CD14-positive monocyte (primary cell): ENCODE measurements at regions not wholly inside any gene's neighbourhood (a gene's known extent, or its start where the extent isn't known, plus 50 kb on each side); places are given as distances from the start of the nearest gene placed in this dataset.

ENCODE experiments used
- DNase-seq, 3 donors: peaks; one replicate each; pipeline ENCODE4 v3.0.0-alpha.2; 2011 to 2022
- H2AFZ ChIP-seq: 2 replicates; pipeline ENCODE4 v1.6.0; 2012; ENCODE audit warnings: mild to moderate bottlenecking, low read depth, low read length, inconsistent platforms; ENCODE audit not compliant: insufficient read depth, poor library complexity, severe bottlenecking
- H3K27ac ChIP-seq, 2 donors: 1 replicate in 1 of 2; 2 replicates in 1 of 2; pipeline ENCODE4 v1.5.1; 2012 to 2013; ENCODE audit warnings: low read length in 2 of 2, control low read depth in 1 of 2, inconsistent platforms in 1 of 2, low read depth in 1 of 2, mild to moderate bottlenecking in 1 of 2
- H3K27me3 ChIP-seq, 2 donors: one replicate each; pipeline versions ENCODE4 v1.6.0 to v1.6.1; 2011 to 2013; ENCODE audit warnings: low read length in 2 of 2; ENCODE audit not compliant: control insufficient read depth in 2 of 2, insufficient read depth in 2 of 2
- H3K36me3 ChIP-seq, 2 donors: replicated peaks in 1 of 2; 1 replicate in 1 of 2; 2 replicates in 1 of 2; pipeline versions ENCODE4 v1.5.1 to v1.6.1; 2012 to 2013; ENCODE audit warnings: low read length in 2 of 2, control low read depth in 1 of 2, inconsistent platforms in 1 of 2, mild to moderate bottlenecking in 1 of 2; ENCODE audit not compliant: insufficient read depth in 2 of 2, control insufficient read depth in 1 of 2
- H3K4me1 ChIP-seq, 2 donors: 1 replicate in 1 of 2; 2 replicates in 1 of 2; pipeline versions ENCODE4 v1.5.1 to v1.6.1; 2012 to 2013; ENCODE audit warnings: low read length in 2 of 2, control low read depth in 1 of 2, inconsistent platforms in 1 of 2, mild to moderate bottlenecking in 1 of 2, moderate library complexity in 1 of 2; ENCODE audit not compliant: insufficient read depth in 2 of 2, control insufficient read depth in 1 of 2
- H3K4me2 ChIP-seq: replicated peaks from 2 replicates; pipeline ENCODE3; 2012; ENCODE audit warnings: low read length, moderate library complexity, mild to moderate bottlenecking; ENCODE audit not compliant: poor library complexity, severe bottlenecking; ENCODE audit errors: extremely low read depth
- H3K4me3 ChIP-seq, 3 experiments: fragments of 200-600 bp in 1 of 3; sonication (generic) in 1 of 3; replicated peaks in 1 of 3; 1 replicate in 2 of 3; 2 replicates in 1 of 3; pipeline ENCODE4 v1.5.1; 2011 to 2013; ENCODE audit warnings: low read length in 3 of 3, mild to moderate bottlenecking in 3 of 3, control low read depth in 2 of 3, low read depth in 2 of 3, inconsistent platforms in 1 of 3, moderate library complexity in 1 of 3
- H3K79me2 ChIP-seq: 2 replicates; pipeline ENCODE4 v1.6.0; 2012; ENCODE audit warnings: mild to moderate bottlenecking, control low read depth, inconsistent platforms, low read length, moderate library complexity; ENCODE audit not compliant: insufficient read depth
- H3K9ac ChIP-seq: 2 replicates; pipeline ENCODE4 v1.6.0; 2017; ENCODE audit warnings: low read length, mild to moderate bottlenecking; ENCODE audit not compliant: insufficient read depth, poor library complexity, severe bottlenecking
- H3K9me3 ChIP-seq, 2 donors: replicated peaks in 1 of 2; 1 replicate in 1 of 2; 2 replicates in 1 of 2; pipeline versions ENCODE4 v1.5.1 to v1.6.1; 2012 to 2013; ENCODE audit warnings: low read length in 2 of 2, control low read depth in 1 of 2; ENCODE audit not compliant: control insufficient read depth in 1 of 2, insufficient read depth in 1 of 2
- H4K20me1 ChIP-seq: 2 replicates; pipeline ENCODE4 v1.6.0; 2012; ENCODE audit warnings: mild to moderate bottlenecking, low read length, control low read depth, moderate library complexity; ENCODE audit not compliant: insufficient read depth
- H3K27ac Mint-ChIP-seq, 7 donors: one replicate each; pipeline ENCODE4 v1.8.0; 2020; ENCODE audit warnings: mild to moderate bottlenecking in 7 of 7, mixed read lengths in 7 of 7, moderate library complexity in 6 of 7, inconsistent platforms in 2 of 7
- H3K27me3 Mint-ChIP-seq, 3 donors: one replicate each; pipeline ENCODE4 v1.8.0; 2021 to 2022; ENCODE audit warnings: low read depth in 3 of 3, mild to moderate bottlenecking in 3 of 3, mixed read lengths in 3 of 3, moderate library complexity in 3 of 3, inconsistent platforms in 1 of 3
- H3K36me3 Mint-ChIP-seq, 2 donors: one replicate each; pipeline ENCODE4 v1.8.0; 2020; ENCODE audit warnings: mixed read lengths in 2 of 2, inconsistent platforms in 1 of 2, mild to moderate bottlenecking in 1 of 2
- H3K4me1 Mint-ChIP-seq: one replicate; pipeline ENCODE4 v1.8.0; 2020; ENCODE audit warnings: mild to moderate bottlenecking, mixed read lengths
- H3K4me3 Mint-ChIP-seq, 2 donors: one replicate each; pipeline ENCODE4 v1.8.0; 2020; ENCODE audit warnings: mild to moderate bottlenecking in 2 of 2, mixed read lengths in 2 of 2, moderate library complexity in 1 of 2
- H3K9me3 Mint-ChIP-seq, 7 donors: one replicate each; pipeline ENCODE4 v1.8.0; 2020 to 2022; ENCODE audit warnings: mixed read lengths in 7 of 7, mild to moderate bottlenecking in 6 of 7, moderate library complexity in 6 of 7, inconsistent platforms in 2 of 7
- WGBS: methylation state at CpG from one replicate; pipeline ENCODE4 v1.1.5; 2013; ENCODE audit warnings: missing lambda C conversion rate; ENCODE audit not compliant: insufficient coverage; 5-methylcytosine and 5-hydroxymethylcytosine counted together
- intact Hi-C, 2 donors: fragments of 100-400 bp; cut with micrococcal nuclease; formaldehyde crosslinking; loops; one replicate each; pipeline versions ENCODE4 v1.15.0 to v1.15.1; 2023
- TF ChIP-seq, protein P1 (sequence below): fragments of 200-600 bp; IDR thresholded peaks from one replicate; pipeline ENCODE4 v1.8.0; 2022; ENCODE audit warnings: antibody characterized with exemption, mild to moderate bottlenecking

DNA sequence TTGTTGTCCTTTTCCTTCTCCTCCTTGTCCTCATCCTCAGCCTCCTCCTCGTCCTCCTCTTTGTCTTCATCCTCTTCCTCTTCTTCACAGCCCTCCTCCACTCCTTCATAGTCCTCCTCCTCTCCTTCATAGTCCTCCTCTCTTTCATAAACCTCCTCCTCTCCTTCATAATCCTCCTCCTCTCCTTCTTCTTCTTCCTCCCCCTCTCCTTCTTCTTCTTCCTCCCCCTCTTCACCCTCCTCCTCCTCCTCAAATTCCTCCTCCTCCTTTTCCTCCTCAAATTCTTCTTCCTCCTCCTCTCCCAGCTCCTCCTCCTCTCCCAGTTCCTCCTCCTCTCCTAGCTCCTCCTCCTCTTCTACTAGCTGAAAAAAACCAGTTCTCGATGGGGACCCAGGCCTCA is 143.8 kb upstream of the RADX start:
- Histone ChIP-seq H3K79me2 (no peaks in the 10 kb centered on the region), H2AFZ (no peak overlapping the region), H4K20me1 (no peaks in the 10 kb centered on the region), H3K27me3 (no peaks in the 10 kb centered on the region), H3K9me3 (peaks cover 0 to 7% of the 10 kb centered on the region in 2 donors), H3K36me3 (no peaks in the 10 kb centered on the region), H3K4me3 (no peak overlapping the region), H3K4me1 (no peaks in the 10 kb centered on the region), H3K9ac (no peak overlapping the region), H3K27ac (no peak overlapping the region), H3K4me2 (no peak overlapping the region)
- 71% methylated on average over 1 of the region's 2 CpGs for WGBS
- Mint-ChIP-seq H3K9me3 (peaks cover 0 to 10% (median 7%) of the 10 kb centered on the region in 7 donors), H3K27ac (no peak overlapping the region), H3K27me3 (peaks cover 0 to 2% (median 1%) of the 10 kb centered on the region in 3 donors), H3K4me1 (no peaks in the 10 kb centered on the region), H3K36me3 (no peaks in the 10 kb centered on the region), H3K4me3 (no peak overlapping the region)
- TF ChIP-seq, protein P1, sequence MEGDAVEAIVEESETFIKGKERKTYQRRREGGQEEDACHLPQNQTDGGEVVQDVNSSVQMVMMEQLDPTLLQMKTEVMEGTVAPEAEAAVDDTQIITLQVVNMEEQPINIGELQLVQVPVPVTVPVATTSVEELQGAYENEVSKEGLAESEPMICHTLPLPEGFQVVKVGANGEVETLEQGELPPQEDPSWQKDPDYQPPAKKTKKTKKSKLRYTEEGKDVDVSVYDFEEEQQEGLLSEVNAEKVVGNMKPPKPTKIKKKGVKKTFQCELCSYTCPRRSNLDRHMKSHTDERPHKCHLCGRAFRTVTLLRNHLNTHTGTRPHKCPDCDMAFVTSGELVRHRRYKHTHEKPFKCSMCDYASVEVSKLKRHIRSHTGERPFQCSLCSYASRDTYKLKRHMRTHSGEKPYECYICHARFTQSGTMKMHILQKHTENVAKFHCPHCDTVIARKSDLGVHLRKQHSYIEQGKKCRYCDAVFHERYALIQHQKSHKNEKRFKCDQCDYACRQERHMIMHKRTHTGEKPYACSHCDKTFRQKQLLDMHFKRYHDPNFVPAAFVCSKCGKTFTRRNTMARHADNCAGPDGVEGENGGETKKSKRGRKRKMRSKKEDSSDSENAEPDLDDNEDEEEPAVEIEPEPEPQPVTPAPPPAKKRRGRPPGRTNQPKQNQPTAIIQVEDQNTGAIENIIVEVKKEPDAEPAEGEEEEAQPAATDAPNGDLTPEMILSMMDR = no peak
- intact Hi-C loops = no loop called here
- DNase-seq = no peak

DNA sequence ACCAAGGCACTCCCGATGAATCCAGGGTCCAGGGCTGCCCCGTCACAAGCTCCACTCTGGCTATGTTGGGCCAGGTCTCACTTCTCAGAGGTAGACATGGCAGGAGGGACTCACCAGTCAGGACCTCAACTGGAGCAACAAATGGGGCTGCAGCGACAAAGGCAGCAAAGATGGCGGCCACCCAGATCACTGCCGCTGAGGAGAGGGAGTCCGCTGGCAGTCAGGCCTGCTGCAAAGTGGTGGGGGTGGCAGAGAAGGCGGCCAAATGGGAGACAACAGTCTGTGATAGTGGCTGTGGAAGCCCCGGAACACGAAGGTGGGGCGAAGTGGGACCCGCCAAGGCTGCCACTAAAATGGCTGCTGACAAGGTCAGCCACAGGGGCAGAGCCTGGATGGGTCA is 143.3 kb upstream of the RADX start:
- H3K36me3 ChIP-seq = no peaks in the 10 kb centered on the region
- TF ChIP-seq, protein P1 = no peak
- WGBS = 100% methylated on average over 2 of the region's 11 CpGs
- Mint-ChIP-seq H3K4me1 (no peaks in the 10 kb centered on the region), H3K27ac (no peak overlapping the region), H3K36me3 (no peaks in the 10 kb centered on the region), H3K9me3 (peaks cover 0 to 10% (median 7%) of the 10 kb centered on the region in 7 donors), H3K27me3 (peaks cover 0 to 2% (median 1%) of the 10 kb centered on the region in 3 donors), H3K4me3 (no peak overlapping the region)
- no peak overlapping the region for H3K9ac ChIP-seq
- H3K27me3 ChIP-seq = no peaks in the 10 kb centered on the region
- H3K4me3 ChIP-seq = no peak overlapping the region
- H3K4me2 ChIP-seq = no peak overlapping the region
- DNase-seq = no peak
- H4K20me1 ChIP-seq = no peaks in the 10 kb centered on the region
- H3K4me1 ChIP-seq = no peaks in the 10 kb centered on the region
- H2AFZ ChIP-seq = no peak overlapping the region
- no peak overlapping the region for H3K27ac ChIP-seq
- peaks cover 0 to 7% of the 10 kb centered on the region in 2 donors for H3K9me3 ChIP-seq
- intact Hi-C loops = no loop called here
- H3K79me2 ChIP-seq = no peaks in the 10 kb centered on the region
